HCT116 (cell line): ENCODE measurements at regions not wholly inside any gene's neighbourhood (a gene's known extent, or its start where the extent isn't known, plus 50 kb on each side); places are given as distances from the start of the nearest gene placed in this dataset.

Experiments used
- ATAC-seq: fragments of 200-7000 bp; cut with Tn5 transposase; 2 replicates; pipeline ENCODE4 v1.9.1; 2020; ENCODE audit warnings: mild to moderate bottlenecking, moderate library complexity
- BruUV-seq: library from RNA; stranded (reverse); fragments of 400-500 nt; replicated peaks from 2 replicates; lab custom pipeline; 2021; lab: Mats Ljungman, UMichigan
- CTCF ChIA-PET: fragments of 300-600 bp; sonication (Branson Sonifier 250); formaldehyde crosslinking; loops from one replicate; lab custom pipeline; 2021; ENCODE audit warnings: antibody characterized with exemption; lab: Charles Lee
- POLR2A ChIA-PET: fragments of 300-600, 350-600 bp; sonication (Branson Sonifier 250); formaldehyde crosslinking; loops from one replicate; lab custom pipeline; 2021; ENCODE audit warnings: antibody characterized with exemption; lab: Charles Lee
- RAD21 ChIA-PET, 2 experiments: fragments of 300-600 bp; sonication (Branson Sonifier 250); formaldehyde crosslinking; loops; one replicate each; lab custom pipeline; 2023; ENCODE audit warnings: low total read pairs in 2 of 2; ENCODE audit not compliant: uncharacterized antibody in 2 of 2, unreplicated experiment in 2 of 2, low non-redundant PET in 1 of 2; lab: Charles Lee
- DNase-seq: peaks from one replicate; pipeline ENCODE4 v3.0.0-alpha.2; 2010; ENCODE audit warnings: low read depth, low spot score
- H2AFZ ChIP-seq: fragments of 200-600 bp; shearing (Covaris generic), sonication (generic); 2 replicates; pipeline ENCODE4 v1.6.1; 2017; ENCODE audit warnings: low read depth, mixed run types, mixed read lengths, antibody characterized with exemption, low read length; ENCODE audit not compliant: poor library complexity, severe bottlenecking
- H3K27ac ChIP-seq: 2 replicates; pipeline ENCODE4 v1.5.1; 2012; ENCODE audit warnings: low read depth, low read length
- H3K27me3 ChIP-seq: fragments of 200-600 bp; sonication (generic); 2 replicates; pipeline ENCODE4 v1.6.1; 2016; ENCODE audit warnings: mixed run types, low read length, mixed read lengths; ENCODE audit not compliant: insufficient read depth
- H3K36me3 ChIP-seq, 2 experiments: fragments of 200-500 bp in 1 of 2; fragments of 200-600 bp in 1 of 2; sonication (Bioruptor generic) in 1 of 2; sonication (generic) in 1 of 2; 2 replicates each; pipeline versions ENCODE4 v1.5.1 to v1.6.1; 2014 to 2016; ENCODE audit warnings: low read length in 2 of 2, inconsistent platforms in 1 of 2, mixed read lengths in 1 of 2, mixed run types in 1 of 2; ENCODE audit not compliant: insufficient read depth in 2 of 2, control insufficient read depth in 1 of 2
- H3K4me1 ChIP-seq, 2 experiments: fragments of 200-600 bp in 1 of 2; sonication (generic) in 1 of 2; 2 replicates each; pipeline versions ENCODE4 v1.5.1 to v1.6.1; 2012 to 2017; ENCODE audit warnings: low read length in 2 of 2, inconsistent platforms in 1 of 2, mild to moderate bottlenecking in 1 of 2, mixed read lengths in 1 of 2, mixed run types in 1 of 2, moderate library complexity in 1 of 2; ENCODE audit not compliant: insufficient read depth in 2 of 2, control insufficient read depth in 1 of 2
- H3K4me2 ChIP-seq: fragments of 200-600 bp; sonication (generic); 2 replicates; pipeline ENCODE4 v1.6.1; 2017; ENCODE audit warnings: mixed run types, low read length, mixed read lengths
- H3K4me3 ChIP-seq, 2 experiments: fragments of 200-600 bp in 1 of 2; sonication (generic) in 1 of 2; replicated peaks in 1 of 2; 2 replicates each; pipeline ENCODE4 v1.5.1; 2011 to 2016; ENCODE audit warnings: low read length in 2 of 2, control low read depth in 1 of 2, low read depth in 1 of 2, mild to moderate bottlenecking in 1 of 2, mixed read lengths in 1 of 2, mixed run types in 1 of 2
- H3K79me2 ChIP-seq: fragments of 200-600 bp; sonication (generic); 2 replicates; pipeline ENCODE4 v1.6.1; 2017; ENCODE audit warnings: mild to moderate bottlenecking, mixed run types, low read length, moderate library complexity, mixed read lengths; ENCODE audit not compliant: insufficient read depth
- H3K9ac ChIP-seq: fragments of 200-600 bp; sonication (generic); 2 replicates; pipeline ENCODE4 v1.6.1; 2016; ENCODE audit warnings: low read length, mixed read lengths
- H3K9me2 ChIP-seq: fragments of 200-600 bp; sonication (generic), shearing (Covaris generic); 2 replicates; pipeline ENCODE4 v1.6.1; 2017; ENCODE audit warnings: mixed run types, mild to moderate bottlenecking, moderate library complexity; ENCODE audit not compliant: insufficient read depth
- H3K9me3 ChIP-seq, 2 experiments: fragments of 200-500 bp in 1 of 2; fragments of 200-600 bp in 1 of 2; sonication (Bioruptor generic) in 1 of 2; sonication (generic) in 1 of 2; 2 replicates each; pipeline ENCODE4 v1.6.1; 2014 to 2017; ENCODE audit warnings: low read length in 2 of 2, mixed read lengths in 2 of 2, inconsistent platforms in 1 of 2, low read depth in 1 of 2, mild to moderate bottlenecking in 1 of 2, mixed run types in 1 of 2, moderate library complexity in 1 of 2; ENCODE audit not compliant: control insufficient read depth in 1 of 2, insufficient read depth in 1 of 2
- H4K20me1 ChIP-seq: fragments of 200-600 bp; sonication (generic), shearing (Covaris generic); 2 replicates; pipeline ENCODE4 v1.6.1; 2017; ENCODE audit warnings: mixed run types, mild to moderate bottlenecking, moderate library complexity; ENCODE audit not compliant: insufficient read depth
- CBX3 ChIP-seq: IDR thresholded peaks from 2 replicates; pipeline ENCODE4 v1.6.1; 2012; ENCODE audit warnings: low read depth
- CEBPB ChIP-seq: IDR thresholded peaks from 2 replicates; pipeline ENCODE4 v1.6.1; 2012; ENCODE audit warnings: low read depth
- ELF1 ChIP-seq: IDR thresholded peaks from 2 replicates; pipeline ENCODE4 v1.6.1; 2012; ENCODE audit warnings: low read depth, borderline replicate concordance
- EZH2 ChIP-seq: fragments of 200-600 bp; sonication (generic); IDR thresholded peaks from 2 replicates; pipeline ENCODE4 v1.6.1; 2017; ENCODE audit warnings: antibody characterized with exemption, mixed run types
- FOSL1 ChIP-seq: IDR thresholded peaks from 2 replicates; pipeline ENCODE4 v1.6.1; 2012; ENCODE audit warnings: low read depth
- POLR2A ChIP-seq: IDR thresholded peaks from 2 replicates; pipeline ENCODE4 v1.7.0; 2011; ENCODE audit warnings: borderline replicate concordance; ENCODE audit not compliant: insufficient read depth, insufficient read length; ENCODE audit errors: extremely low read depth
- REST ChIP-seq: IDR thresholded peaks from 2 replicates; pipeline ENCODE4 v1.6.1; 2012; ENCODE audit warnings: low read depth
- ZNF274 ChIP-seq: fragments of 200-500 bp; sonication (Bioruptor generic); IDR thresholded peaks from 2 replicates; pipeline ENCODE4 v1.6.1; 2014; ENCODE audit warnings: mild to moderate bottlenecking, low read depth, low read length, inconsistent platforms
- intact Hi-C: fragments of 100-400 bp; cut with micrococcal nuclease; formaldehyde crosslinking; loops from 2 replicates; pipeline ENCODE4 v1.10.0; 2022
- TF ChIP-seq, protein P1 (sequence below): IDR thresholded peaks from 2 replicates; pipeline ENCODE4 v1.6.1; 2011; ENCODE audit warnings: mild to moderate bottlenecking, low read length, moderate library complexity; ENCODE audit not compliant: insufficient replicate concordance; ENCODE audit errors: extremely low read depth
- TF ChIP-seq, protein P2 (sequence below): IDR thresholded peaks from 2 replicates; pipeline ENCODE4 v1.6.1; 2012

GRCh38 chr2:51105811-51106210 lies 73.9 kb upstream of the NRXN1 start (continued):
- TF ChIP-seq, protein P1, sequence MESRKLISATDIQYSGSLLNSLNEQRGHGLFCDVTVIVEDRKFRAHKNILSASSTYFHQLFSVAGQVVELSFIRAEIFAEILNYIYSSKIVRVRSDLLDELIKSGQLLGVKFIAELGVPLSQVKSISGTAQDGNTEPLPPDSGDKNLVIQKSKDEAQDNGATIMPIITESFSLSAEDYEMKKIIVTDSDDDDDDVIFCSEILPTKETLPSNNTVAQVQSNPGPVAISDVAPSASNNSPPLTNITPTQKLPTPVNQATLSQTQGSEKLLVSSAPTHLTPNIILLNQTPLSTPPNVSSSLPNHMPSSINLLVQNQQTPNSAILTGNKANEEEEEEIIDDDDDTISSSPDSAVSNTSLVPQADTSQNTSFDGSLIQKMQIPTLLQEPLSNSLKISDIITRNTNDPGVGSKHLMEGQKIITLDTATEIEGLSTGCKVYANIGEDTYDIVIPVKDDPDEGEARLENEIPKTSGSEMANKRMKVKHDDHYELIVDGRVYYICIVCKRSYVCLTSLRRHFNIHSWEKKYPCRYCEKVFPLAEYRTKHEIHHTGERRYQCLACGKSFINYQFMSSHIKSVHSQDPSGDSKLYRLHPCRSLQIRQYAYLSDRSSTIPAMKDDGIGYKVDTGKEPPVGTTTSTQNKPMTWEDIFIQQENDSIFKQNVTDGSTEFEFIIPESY, result no peak
- TF ChIP-seq, protein P2, sequence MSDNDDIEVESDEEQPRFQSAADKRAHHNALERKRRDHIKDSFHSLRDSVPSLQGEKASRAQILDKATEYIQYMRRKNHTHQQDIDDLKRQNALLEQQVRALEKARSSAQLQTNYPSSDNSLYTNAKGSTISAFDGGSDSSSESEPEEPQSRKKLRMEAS, result no peak
- TF ChIP-seq EZH2 (no peak), ZNF274 (no peak), ELF1 (no peak), CBX3 (no peak)

- Histone ChIP-seq H3K27ac (no peak overlapping the region), H3K9me3 (no peaks in the 10 kb centered on the region), H3K79me2 (no peaks in the 10 kb centered on the region), H3K9ac (no peak overlapping the region), H3K36me3 (no peaks in the 10 kb centered on the region), H3K4me2 (peak overlapping the region; percentile 28), H3K9me2 (no peaks in the 10 kb centered on the region), H3K27me3 (no peaks in the 10 kb centered on the region), H3K4me3 (no peak overlapping the region), H4K20me1 (no peaks in the 10 kb centered on the region), H2AFZ (no peak overlapping the region), H3K4me1 (peaks cover 3 to 10% of the 10 kb centered on the region in 2 experiments; a peak in 2 of 4 replicates)
- ChIA-PET CTCF (no interaction called here), POLR2A (no interaction called here), RAD21 (no interaction called here)
- peak; percentile 4 for DNase-seq
- TF ChIP-seq REST (no peak), FOSL1 (no peak), POLR2A (no peak), CEBPB (no peak), CBX3 (0 out of 2 replicates have a peak, but pooled peaks have one; percentile 42)
- peak; percentile 84 for ATAC-seq
- intact Hi-C loops, result no loop called here
- BruUV-seq, result no TSS peak
These were observed 71.3 kb upstream of the NRXN1 start for GRCh38 chr2:51103205-51103604.
